ENCODE measurements at regions not wholly inside any gene's neighbourhood (a gene's known extent, or its start where the extent isn't known, plus 50 kb on each side); places are given as distances from the start of the nearest gene placed in this dataset.

GRCh38 chr4:1469607-1470392 is 63.6 kb upstream of the NKX1-1 start:
- TF ChIP-seq CTCF (IDR thresholded peaks at IDR 0.05; ENCODE audit: insufficient read depth, low read length) (no peak), GABPA (IDR thresholded peaks at IDR 0.05; ENCODE audit: low read depth) (no peak)
